OCI-LY3 (cell line): ENCODE measurements at regions not wholly inside any gene's neighbourhood (a gene's known extent, or its start where the extent isn't known, plus 50 kb on each side); places are given as distances from the start of the nearest gene placed in this dataset.
"Not testable (repeated sequence)": the region's sequence is repeated elsewhere in the genome, so short reads cannot be mapped to it uniquely, and the experiment has no call there.

Source experiments
- CTCF ChIP-seq: fragments of 200-600, 300-600 bp; sonication (generic); IDR thresholded peaks from 2 replicates; pipeline ENCODE4 v1.5.1; 2014; ENCODE audit warnings: antibody characterized with exemption, low read length, low read depth
- EZH2phosphoT487 ChIP-seq: fragments of 200-600 bp; shearing (Covaris generic); IDR thresholded peaks from 2 replicates; pipeline ENCODE4 v1.6.1; 2018; ENCODE audit warnings: antibody characterized with exemption, mixed run types, low read depth

DNA sequence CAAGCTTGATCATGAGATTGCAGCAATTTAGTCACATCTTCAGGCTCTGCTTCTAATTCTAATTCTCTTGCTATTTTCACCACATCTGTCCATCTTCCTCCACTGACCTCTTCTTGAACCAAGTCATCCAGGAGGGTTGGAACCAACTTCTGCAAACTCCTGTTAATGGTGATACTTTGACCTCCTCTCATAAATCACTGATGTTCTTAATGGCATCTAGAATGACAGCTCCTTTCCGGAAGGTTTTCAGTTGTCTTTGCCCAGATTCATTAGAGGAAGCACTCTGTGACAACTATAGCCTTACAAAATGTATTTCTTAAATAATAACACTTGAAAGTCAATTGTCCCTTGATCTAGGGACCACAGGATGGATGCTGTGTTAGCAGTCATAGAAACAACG is 136.2 kb downstream of the IGLL1 start:
- TF ChIP-seq CTCF, EZH2phosphoT487: not testable (repeated sequence)
